Neural progenitor cell (in vitro differentiated cells): ENCODE measurements at regions not wholly inside any gene's neighbourhood (a gene's known extent, or its start where the extent isn't known, plus 50 kb on each side); places are given as distances from the start of the nearest gene placed in this dataset.

Experiments used
- EZH2 ChIP-seq: fragments of 200-600 bp; sonication (generic); IDR thresholded peaks from 2 replicates; pipeline ENCODE4 v1.6.1; 2017; ENCODE audit warnings: antibody characterized with exemption, mild to moderate bottlenecking, moderate library complexity
- EZH2phosphoT487 ChIP-seq: fragments of 200-600 bp; sonication (generic); IDR thresholded peaks from 2 replicates; pipeline ENCODE4 v1.6.1; 2017; ENCODE audit warnings: antibody characterized with exemption
- TF ChIP-seq, protein P1 (sequence below): fragments of 200-600 bp; sonication (generic); IDR thresholded peaks from 2 replicates; pipeline ENCODE4 v1.5.1; 2017; ENCODE audit warnings: antibody characterized with exemption, mild to moderate bottlenecking

DNA sequence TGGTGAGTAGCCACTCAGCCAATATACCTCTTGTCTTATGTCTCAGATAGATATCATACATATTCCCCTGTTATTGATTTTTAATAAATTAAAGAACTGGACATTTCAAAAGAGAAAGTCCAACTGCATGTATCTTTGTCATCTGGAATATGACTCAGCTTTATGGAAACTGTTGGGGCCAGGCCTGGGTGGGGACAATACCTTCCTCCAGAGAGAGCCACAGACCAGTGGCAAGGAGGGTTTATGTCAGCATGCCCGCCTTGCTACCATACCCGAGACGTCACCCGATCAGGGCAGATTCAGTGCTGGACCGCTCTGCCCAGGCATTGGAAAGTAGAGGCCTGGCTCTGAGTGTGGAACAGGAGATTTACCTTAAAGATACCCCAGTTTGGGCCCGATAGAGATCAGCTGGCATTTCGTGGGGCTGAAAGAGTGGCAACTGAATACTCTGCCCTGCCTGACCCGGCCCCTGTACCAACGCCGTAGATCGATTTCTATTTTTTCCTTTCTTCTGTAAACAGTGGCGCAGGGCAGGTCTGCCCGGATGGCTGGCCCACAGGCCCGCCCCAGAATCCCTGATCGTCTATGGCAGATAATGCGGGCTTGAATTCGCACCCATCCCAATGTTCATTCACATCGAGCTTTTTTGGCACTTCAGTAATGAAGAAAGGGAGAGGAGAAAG, 158.6 kb downstream of the SALL1 start:
- TF ChIP-seq, protein P1, sequence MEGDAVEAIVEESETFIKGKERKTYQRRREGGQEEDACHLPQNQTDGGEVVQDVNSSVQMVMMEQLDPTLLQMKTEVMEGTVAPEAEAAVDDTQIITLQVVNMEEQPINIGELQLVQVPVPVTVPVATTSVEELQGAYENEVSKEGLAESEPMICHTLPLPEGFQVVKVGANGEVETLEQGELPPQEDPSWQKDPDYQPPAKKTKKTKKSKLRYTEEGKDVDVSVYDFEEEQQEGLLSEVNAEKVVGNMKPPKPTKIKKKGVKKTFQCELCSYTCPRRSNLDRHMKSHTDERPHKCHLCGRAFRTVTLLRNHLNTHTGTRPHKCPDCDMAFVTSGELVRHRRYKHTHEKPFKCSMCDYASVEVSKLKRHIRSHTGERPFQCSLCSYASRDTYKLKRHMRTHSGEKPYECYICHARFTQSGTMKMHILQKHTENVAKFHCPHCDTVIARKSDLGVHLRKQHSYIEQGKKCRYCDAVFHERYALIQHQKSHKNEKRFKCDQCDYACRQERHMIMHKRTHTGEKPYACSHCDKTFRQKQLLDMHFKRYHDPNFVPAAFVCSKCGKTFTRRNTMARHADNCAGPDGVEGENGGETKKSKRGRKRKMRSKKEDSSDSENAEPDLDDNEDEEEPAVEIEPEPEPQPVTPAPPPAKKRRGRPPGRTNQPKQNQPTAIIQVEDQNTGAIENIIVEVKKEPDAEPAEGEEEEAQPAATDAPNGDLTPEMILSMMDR: no peak
- no peak for TF ChIP-seq EZH2
- no peak for TF ChIP-seq EZH2phosphoT487
